PC-9 (cell line): ENCODE measurements at regions not wholly inside any gene's neighbourhood (a gene's known extent, or its start where the extent isn't known, plus 50 kb on each side); places are given as distances from the start of the nearest gene placed in this dataset.

Experiments used
- BruUV-seq: library from RNA; stranded (reverse); fragments of 400-500 nt; replicated peaks from 2 replicates; lab custom pipeline; 2021; lab: Mats Ljungman, UMichigan
- CTCF ChIA-PET: fragments of 300-600 bp; sonication (Branson Sonifier 250); formaldehyde crosslinking; loops from one replicate; lab custom pipeline; 2022; ENCODE audit warnings: antibody characterized with exemption; lab: Charles Lee
- POLR2A ChIA-PET: fragments of 300-600 bp; sonication (Branson Sonifier 250); formaldehyde crosslinking; loops from one replicate; lab custom pipeline; 2022; ENCODE audit warnings: antibody characterized with exemption; ENCODE audit not compliant: unreplicated experiment; lab: Charles Lee
- DNase-seq, 2 experiments: peaks; one replicate each; pipeline versions ENCODE4 v3.0.0 to v3.0.0-alpha.2; 2015 to 2022; ENCODE audit warnings: mixed read lengths in 1 of 2
- H2AFZ ChIP-seq: fragments of 200-600 bp; sonication (generic); 2 replicates; pipeline ENCODE4 v1.8.1; 2017; ENCODE audit warnings: antibody characterized with exemption
- H3F3A ChIP-seq: fragments of 200-600 bp; sonication (generic); 2 replicates; pipeline ENCODE4 v1.8.1; 2017; ENCODE audit warnings: antibody characterized with exemption, mild to moderate bottlenecking, low read depth; ENCODE audit not compliant: insufficient read depth
- H3K27ac ChIP-seq: fragments of 200-600 bp; sonication (generic); 2 replicates; pipeline ENCODE4 v1.6.1; 2016; ENCODE audit warnings: mixed run types
- H3K27me3 ChIP-seq: fragments of 200-600 bp; sonication (generic); 2 replicates; pipeline ENCODE4 v1.6.1; 2016; ENCODE audit warnings: low read depth, mixed run types; ENCODE audit not compliant: insufficient read depth
- H3K36me3 ChIP-seq: fragments of 200-600 bp; sonication (generic); 2 replicates; pipeline ENCODE4 v1.6.1; 2016; ENCODE audit warnings: low read depth, mixed run types
- H3K4me1 ChIP-seq: fragments of 200-600 bp; sonication (generic); replicated peaks from 2 replicates; pipeline ENCODE4 v1.6.1; 2016; ENCODE audit warnings: mixed run types; ENCODE audit not compliant: insufficient read depth
- H3K4me2 ChIP-seq: fragments of 200-600 bp; sonication (generic); 2 replicates; pipeline ENCODE4 v1.6.1; 2017; ENCODE audit warnings: mixed run types
- H3K4me3 ChIP-seq: fragments of 200-600 bp; sonication (generic); 2 replicates; pipeline ENCODE4 v1.6.1; 2016; ENCODE audit warnings: mixed run types
- H3K79me2 ChIP-seq: fragments of 200-600 bp; sonication (generic); 2 replicates; pipeline ENCODE4 v1.6.1; 2017; ENCODE audit warnings: low read depth, mixed run types
- H3K9me2 ChIP-seq: fragments of 200-600 bp; sonication (generic); 2 replicates; pipeline ENCODE4 v1.8.1; 2017; ENCODE audit warnings: mild to moderate bottlenecking; ENCODE audit not compliant: insufficient read depth
- H3K9me3 ChIP-seq: fragments of 200-600 bp; sonication (generic); 2 replicates; pipeline ENCODE4 v1.8.1; 2016; ENCODE audit warnings: low read depth; ENCODE audit not compliant: insufficient read depth
- H4K20me1 ChIP-seq: fragments of 200-600 bp; sonication (generic); 2 replicates; pipeline ENCODE4 v1.8.1; 2017; ENCODE audit not compliant: insufficient read depth
- CTCF ChIP-seq: fragments of 200-600 bp; sonication (generic); conservative IDR thresholded peaks from 2 replicates; pipeline ENCODE4 v1.6.1; 2017; ENCODE audit warnings: mixed run types, antibody characterized with exemption, mild to moderate bottlenecking, moderate library complexity
- EZH2 ChIP-seq: fragments of 200-600 bp; sonication (generic); IDR thresholded peaks from 2 replicates; pipeline ENCODE4 v1.8.0; 2017; ENCODE audit warnings: antibody characterized with exemption, low read depth
- intact Hi-C: fragments of 100-400 bp; cut with micrococcal nuclease; formaldehyde crosslinking; loops from one replicate; pipeline ENCODE4 v1.10.0; 2022; ENCODE audit not compliant: unreplicated experiment

DNA sequence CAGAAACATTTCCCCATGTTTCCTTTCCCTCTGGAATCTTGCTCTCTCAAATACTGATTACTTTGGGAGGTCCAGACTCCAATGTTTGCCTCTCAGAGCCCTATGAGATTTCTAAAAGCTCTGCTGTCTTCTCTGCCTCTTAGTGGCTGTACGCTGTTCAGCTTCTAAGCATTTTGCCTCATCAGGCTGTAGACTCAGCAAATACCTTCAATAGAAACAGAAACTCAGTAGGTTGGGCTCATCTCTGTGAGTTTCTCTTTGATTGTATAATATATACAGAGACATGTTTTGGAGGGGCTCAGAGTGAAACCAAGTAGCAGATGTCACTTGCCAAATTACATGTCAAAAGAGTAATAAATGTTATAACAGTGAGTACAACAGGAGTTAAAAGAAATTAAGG lies 380.8 kb upstream of the MEIS2 start:
- no peaks in the 10 kb centered on the region for H3K36me3 ChIP-seq
- H3K27me3 ChIP-seq: no peaks in the 10 kb centered on the region
- no peak overlapping the region for H2AFZ ChIP-seq
- no peaks in the 10 kb centered on the region for H3K9me3 ChIP-seq
- CTCF ChIA-PET: no interaction called here
- no peaks in the 10 kb centered on the region for H3K79me2 ChIP-seq
- H3K4me2 ChIP-seq: no peak overlapping the region
- intact Hi-C loops: no loop called here
- H3K4me3 ChIP-seq: no peak overlapping the region
- no peaks in the 10 kb centered on the region for H3K9me2 ChIP-seq
- no peaks in the 10 kb centered on the region for H4K20me1 ChIP-seq
- TF ChIP-seq EZH2 (no peak), CTCF (no peak)
- POLR2A ChIA-PET: no interaction called here
- BruUV-seq: no TSS peak
- H3F3A ChIP-seq: no peaks in the 10 kb centered on the region
- H3K27ac ChIP-seq: no peak overlapping the region
- H3K4me1 ChIP-seq: no peaks in the 10 kb centered on the region
- no peak for DNase-seq

DNA sequence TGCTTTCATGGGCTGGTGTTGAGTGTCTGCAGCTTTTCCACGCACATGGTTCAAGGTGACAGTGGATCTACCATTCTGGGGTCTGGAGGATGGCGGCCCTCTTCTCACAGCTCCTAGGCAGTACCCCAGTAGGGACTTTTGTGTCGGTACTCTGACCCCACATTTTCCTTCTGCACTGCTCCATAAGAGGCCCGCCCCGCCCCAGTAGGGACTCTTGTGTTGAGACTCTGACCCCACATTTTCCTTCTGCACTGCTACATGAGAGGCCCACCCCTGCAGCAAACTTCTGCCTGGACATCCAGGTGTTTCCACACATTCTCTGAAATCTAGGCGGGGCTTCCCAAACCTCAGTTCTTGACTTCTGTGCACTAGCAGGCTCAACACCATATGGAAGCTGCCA lies 383.4 kb upstream of the MEIS2 start:
- Histone ChIP-seq H3K27me3 (no peaks in the 10 kb centered on the region), H3K4me2 (no peak overlapping the region), H3K9me2 (no peaks in the 10 kb centered on the region), H3K4me1 (no peaks in the 10 kb centered on the region), H3F3A (no peaks in the 10 kb centered on the region), H3K36me3 (no peaks in the 10 kb centered on the region), H3K9me3 (no peaks in the 10 kb centered on the region), H4K20me1 (no peaks in the 10 kb centered on the region), H3K79me2 (no peaks in the 10 kb centered on the region), H2AFZ (no peak overlapping the region), H3K4me3 (no peak overlapping the region), H3K27ac (no peak overlapping the region)
- CTCF ChIA-PET: no interaction called here
- no TSS peak for BruUV-seq
- POLR2A ChIA-PET: no interaction called here
- no peak for DNase-seq
- TF ChIP-seq CTCF (no peak), EZH2 (no peak)
- intact Hi-C loops: no loop called here

GRCh38 chr15:37485056-37485455 lies 384.7 kb upstream of the MEIS2 start:
- no peak overlapping the region for H2AFZ ChIP-seq
- H4K20me1 ChIP-seq: no peaks in the 10 kb centered on the region
- no peak overlapping the region for H3K4me2 ChIP-seq
- no peaks in the 10 kb centered on the region for H3K4me1 ChIP-seq
- H3F3A ChIP-seq: no peaks in the 10 kb centered on the region
- POLR2A ChIA-PET: no interaction called here
- no peaks in the 10 kb centered on the region for H3K79me2 ChIP-seq
- no peaks in the 10 kb centered on the region for H3K27me3 ChIP-seq
- BruUV-seq: no TSS peak
- TF ChIP-seq CTCF (no peak), EZH2 (no peak)
- intact Hi-C loops: no loop called here
- no peak overlapping the region for H3K4me3 ChIP-seq
- H3K36me3 ChIP-seq: no peaks in the 10 kb centered on the region
- no peak overlapping the region for H3K27ac ChIP-seq
- no peaks in the 10 kb centered on the region for H3K9me2 ChIP-seq
- CTCF ChIA-PET: no interaction called here
- no peaks in the 10 kb centered on the region for H3K9me3 ChIP-seq
- DNase-seq: no peak
